NAMALWA (cell line): ENCODE measurements at regions not wholly inside any gene's neighbourhood (a gene's known extent, or its start where the extent isn't known, plus 50 kb on each side); places are given as distances from the start of the nearest gene placed in this dataset.
"Not testable (repeated sequence)": the region's sequence is repeated elsewhere in the genome, so short reads cannot be mapped to it uniquely, and the experiment has no call there.

Source experiments
- DNase-seq: peaks from one replicate; pipeline ENCODE4 v3.0.0-alpha.2; 2015; ENCODE audit warnings: low spot score

DNA sequence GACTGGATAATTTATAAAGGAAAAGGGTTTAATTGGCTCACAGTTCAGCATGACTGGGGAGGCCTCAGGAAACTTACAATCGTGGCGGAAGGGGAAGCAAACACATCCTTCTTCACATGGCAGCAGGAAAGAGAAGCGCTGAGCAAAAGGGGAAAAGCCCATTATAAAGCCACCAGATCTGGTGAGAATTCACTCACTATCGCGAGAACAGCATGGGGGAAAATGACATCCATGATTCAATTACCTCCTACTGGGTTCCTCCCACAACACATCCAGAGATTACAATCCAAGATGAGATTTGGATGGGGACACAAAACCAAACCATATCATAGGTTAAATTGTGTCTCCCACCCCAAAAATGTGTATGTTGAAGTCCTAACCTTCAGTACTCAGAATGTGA lies 491.7 kb downstream of the SETD4 start:
- DNase-seq: no peak

DNA sequence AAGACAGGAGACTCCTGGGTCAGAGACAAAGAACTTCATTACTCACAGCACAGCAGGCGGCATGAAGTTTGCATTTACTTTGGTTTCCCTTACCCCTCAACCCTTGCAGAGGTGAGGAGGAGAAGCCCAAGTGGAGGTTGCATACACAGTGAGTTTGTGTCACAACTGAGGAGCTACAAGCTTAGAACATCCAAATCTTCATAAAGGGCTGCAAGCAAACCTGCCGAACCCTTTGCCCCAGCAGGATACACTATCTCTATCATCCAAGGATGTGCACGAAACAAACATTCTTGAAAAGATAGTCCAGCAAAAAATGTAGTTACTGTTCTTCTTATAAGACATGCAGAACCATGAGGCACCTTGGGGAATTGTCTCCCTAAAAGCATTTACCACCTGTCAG lies 493.5 kb downstream of the SETD4 start:
- no peak for DNase-seq

DNA sequence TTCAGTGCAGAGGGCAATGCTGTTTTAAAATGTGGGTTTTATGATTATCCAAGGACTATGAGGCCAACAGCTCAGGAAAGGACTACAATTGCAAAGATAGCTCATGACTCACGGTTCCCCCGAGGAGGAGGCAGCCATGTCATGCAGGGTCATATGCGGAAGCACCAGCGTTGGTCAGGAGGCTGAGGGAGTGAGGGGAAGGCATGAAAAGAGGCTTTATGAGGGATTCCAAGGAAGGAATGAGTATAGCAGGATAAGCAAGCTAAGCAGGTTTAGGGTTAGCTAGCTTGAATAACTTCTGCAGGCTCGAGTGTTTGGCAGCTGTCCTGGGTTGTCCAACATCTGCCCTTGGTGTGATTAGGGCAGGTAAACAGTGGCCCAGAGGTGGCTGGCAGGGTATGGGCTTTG lies 495.1 kb downstream of the SETD4 start:
- DNase-seq: no peak

DNA sequence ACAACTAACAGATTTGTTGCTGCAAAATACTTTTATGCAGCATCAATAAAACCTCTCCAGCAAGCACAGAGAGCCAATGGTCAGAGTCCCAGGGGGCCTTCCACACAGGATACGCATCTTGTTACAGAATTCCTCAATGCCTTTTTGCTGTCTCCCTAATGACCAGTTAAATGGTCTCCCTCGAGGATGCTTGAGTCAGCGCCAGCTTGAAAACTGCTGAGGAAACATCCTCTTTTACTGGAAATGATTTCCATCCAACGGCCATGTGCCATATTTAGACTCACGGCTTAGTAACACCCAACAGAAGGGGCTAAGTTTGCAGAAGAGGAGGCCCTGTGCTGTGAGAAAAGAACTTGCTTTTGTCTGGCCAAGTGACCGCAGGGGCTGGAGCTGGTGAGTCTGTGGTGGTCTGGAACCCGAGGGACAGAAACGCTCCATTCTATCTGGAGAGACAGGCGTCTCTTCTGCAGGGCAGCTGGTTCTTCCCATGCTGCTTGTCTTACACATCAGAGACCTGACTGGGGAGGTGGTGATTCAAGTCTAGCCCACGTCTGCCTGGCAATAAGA lies 496.4 kb downstream of the SETD4 start:
- no peak for DNase-seq

DNA sequence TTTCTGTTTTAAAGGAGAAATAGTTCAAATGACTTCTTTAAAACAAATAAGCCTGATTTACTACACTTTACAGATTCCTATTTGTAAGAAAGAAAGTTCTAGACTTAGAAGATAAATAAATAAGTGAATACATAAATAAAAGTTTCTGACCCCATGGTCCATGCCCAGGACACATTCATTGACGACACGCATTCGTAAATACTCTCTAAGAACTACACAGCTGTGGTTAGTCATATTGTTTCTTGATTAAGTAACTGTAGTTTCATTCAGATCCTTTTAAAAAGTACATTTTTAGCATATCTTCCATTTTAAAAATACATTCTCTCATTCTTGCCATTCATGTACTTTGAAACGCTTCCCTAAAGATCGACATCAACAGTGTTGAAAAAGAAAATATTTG lies 497.4 kb downstream of the SETD4 start:
- DNase-seq: no peak

DNA sequence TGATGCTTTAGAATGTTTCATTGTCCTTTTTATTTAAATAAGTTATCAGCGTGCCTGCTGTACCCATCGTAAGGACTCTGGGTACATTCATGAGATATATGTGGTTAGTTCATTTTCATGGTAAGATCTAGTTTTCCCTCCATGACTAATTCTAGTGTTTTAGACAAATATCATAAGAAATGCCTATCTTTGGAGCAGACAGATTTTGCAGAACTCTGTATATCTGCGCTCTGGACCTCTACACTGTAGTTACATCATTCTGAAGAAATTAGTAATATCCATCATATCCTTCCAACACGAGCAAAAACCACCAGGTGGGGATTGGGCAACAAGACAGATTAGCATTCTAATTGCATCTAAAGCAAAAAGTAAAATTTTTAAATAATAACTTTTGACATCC lies 499.2 kb downstream of the SETD4 start:
- DNase-seq: no peak

DNA sequence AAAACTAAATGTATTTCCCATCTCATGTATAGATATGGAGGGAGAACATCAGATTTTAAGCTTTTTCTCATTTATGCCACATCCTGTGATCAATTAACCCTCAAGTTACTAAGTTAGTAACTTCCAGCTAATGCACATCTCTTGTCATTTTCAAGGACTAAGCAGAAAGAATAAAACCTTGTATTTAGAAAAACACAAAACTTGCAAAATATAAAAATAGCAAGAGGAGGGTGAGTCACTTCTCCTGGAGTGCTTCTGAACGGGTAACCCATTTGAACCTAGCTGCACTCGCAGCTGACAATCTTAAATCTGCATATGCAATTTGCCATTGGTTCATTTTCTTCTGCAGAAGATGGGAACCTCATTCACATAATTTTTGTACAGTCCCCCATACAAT lies 500.5 kb downstream of the SETD4 start:
- DNase-seq: no peak

DNA sequence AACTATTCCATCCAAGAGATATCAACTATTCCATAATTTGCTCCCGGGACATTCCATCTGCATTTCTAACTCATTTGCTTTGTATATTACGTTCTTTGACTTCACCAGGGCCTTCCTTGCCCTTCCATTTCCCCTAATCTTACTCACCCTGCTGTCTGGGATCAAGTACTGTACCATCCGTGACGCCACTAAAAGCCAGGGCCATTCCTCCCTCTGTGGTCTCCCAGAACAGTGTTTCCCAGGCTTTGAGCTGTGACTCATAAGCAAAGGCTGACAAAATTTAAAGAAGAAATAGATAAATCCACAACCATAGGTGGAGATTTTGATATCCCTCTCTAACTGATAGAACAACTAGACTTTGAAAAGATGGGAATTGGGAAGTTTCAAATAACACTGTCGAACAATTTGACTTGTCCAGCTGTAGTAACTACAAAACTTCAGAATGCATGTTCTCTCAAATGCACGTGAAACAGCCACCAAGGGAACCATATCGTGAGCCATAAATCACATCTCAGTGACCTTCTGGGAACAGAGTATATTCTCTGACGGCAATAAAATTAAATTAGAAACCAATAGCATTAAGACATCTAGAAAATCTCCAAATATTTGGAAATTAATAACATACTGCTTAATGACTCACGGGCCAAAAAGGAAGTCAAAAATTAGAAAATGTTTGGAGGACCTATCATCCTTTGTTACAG lies 501.0 kb downstream of the SETD4 start:
- no peak for DNase-seq

DNA sequence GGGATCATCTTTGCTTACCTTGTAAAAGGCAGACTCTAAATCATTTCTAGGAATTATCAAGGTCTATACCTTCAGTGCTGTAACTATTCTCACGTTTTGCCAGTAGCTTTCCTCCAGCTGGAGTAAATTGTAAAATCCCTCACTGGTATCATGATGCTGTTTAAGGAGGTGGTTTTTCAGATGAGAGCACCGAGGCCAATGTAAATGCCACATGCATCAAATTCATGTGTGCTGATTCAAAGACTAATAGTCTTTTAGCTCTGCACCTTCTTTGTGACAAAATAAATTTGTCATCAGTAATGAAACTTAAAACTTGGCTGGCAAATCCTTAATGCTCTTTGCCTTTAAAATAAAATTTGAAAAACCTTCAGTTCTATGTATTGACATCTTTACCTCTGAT lies 503.8 kb downstream of the SETD4 start:
- DNase-seq: no peak

DNA sequence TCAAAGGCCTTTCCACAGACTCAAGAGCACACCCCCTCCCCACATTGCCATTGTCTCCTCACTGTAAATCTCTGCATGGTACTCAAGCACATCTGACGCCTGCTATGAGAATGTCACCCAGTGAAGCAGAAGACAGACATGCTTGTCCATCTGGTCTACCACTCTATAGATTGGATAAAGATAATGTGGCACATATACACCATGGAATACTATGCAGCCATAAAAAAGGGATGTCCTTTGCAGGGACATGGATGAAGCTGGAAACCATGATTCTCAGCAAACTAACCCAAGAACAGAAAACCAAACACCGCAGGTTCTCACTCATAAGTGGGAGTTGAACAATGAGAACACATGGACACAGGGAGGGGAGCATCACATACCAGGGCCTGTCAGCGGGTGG lies 503.4 kb upstream of the RUNX1 start:
- not testable (repeated sequence) for DNase-seq

DNA sequence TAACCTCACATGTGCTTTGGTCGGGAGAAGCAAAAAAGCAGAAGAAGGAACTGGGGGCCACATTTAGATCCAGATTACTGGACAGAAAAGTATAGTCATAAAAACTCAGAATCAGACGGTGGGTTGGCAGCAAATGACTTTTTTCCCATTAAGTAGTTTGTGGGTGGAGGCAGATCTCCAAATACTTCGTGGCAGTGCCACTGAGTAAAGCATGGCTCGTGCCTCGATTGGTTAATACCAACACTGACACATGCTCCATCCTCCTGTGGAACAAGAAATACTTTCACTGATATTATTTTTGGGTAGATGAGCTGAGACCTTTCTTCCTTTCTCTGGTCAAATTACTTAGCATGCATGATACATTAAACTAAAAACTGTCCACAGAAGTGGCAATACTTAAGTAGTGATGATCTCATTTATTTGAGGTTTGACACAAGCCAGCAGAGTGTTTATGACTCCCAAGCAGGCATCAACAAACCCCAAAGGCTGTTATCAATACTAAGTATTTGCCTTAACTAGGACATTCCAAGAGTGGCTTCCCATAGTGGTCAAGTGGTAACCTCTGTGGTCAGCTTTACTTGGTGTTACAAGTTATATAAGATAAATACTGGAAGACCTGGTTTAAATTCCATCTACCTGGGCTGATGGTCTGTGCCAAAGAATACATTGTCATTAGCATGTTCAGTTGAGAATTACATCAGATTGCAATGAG lies 500.0 kb upstream of the RUNX1 start:
- no peak for DNase-seq

DNA sequence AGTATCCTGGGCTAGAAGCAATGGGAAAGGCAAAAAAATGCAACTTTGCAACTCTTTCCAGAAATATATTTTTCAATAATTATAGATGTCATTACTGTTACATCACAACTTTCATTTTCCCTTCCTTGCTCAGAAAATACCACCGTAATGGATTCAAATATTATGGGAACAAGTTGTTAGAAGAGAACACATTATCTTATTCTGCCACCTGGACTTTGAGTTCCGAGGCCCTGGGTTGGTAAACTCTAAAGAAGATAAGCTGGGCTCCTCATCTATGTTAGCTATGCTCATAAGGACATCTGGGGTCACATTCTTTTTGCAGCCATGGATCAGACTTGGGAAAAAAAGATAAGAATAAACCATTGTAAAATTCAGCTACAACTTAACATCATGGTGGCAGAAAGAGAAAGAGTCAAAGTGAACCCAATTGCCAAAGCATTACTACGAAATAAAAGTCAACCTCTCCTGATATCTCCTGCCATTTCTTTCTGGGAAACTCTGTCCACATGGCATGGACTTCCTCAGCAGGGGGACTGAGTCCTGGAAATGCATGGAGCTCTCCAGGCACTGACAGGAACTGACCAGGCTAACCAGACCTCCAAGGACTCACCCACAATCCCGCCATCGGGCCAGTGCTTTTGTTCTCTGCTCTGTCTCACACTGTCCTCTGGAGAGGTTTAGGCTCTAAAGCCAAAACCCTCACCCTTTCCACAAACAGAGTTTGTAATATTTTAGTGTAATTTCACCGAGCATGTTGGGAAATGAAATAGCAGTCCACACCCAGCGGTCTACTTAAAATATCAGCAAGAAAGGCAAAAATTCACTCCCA lies 499.1 kb upstream of the RUNX1 start:
- no peak for DNase-seq

DNA sequence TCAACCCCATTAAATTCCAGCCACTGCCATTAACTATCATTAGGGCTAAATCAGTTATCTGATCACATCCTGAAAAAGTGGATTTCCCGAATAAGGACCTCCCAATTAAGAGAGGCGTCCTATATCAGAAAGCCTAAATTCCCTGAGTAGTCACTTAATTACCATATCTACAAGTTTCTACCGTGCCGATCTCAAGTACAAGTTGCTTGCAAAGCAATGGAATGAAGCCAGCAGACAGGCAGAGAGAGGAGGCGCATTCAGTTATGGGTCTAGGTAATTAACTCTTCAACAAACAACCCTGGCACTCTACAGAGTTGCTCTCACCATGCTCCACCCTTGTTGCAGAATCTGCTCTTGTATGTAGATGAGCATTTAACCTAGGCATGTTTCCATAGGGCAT lies 494.6 kb upstream of the RUNX1 start:
- no peak for DNase-seq

DNA sequence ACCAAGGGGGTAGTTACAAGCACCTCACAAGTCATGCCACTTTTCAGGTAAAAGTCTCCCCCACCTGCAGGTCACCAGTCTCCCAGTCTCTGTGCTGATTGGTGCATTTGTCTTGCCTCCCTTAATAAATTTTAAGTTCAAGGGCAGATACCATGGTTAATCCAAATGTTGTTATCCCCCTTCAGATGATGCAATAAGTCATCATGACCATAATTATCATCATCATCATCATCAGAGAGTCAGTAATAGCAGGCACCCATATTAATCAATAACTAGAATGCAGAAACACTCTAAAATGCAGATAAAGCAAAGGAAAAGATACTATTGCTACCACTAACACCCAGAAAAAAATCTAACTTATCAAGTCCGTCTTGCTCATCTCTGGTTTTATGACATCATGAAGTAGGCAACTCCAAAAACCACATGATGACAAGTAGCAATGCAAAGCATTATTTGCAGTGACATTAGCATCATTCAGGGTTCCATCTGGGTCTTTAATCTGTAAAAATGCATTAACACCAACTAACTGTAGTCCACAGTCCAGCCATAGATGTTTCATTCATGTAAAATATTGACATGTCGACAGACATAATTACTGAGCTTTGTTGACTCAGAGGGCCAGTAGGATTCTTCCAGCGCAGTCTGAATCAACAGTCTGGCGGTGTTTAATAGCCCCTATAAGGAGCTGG lies 492.0 kb upstream of the RUNX1 start:
- DNase-seq: no peak

DNA sequence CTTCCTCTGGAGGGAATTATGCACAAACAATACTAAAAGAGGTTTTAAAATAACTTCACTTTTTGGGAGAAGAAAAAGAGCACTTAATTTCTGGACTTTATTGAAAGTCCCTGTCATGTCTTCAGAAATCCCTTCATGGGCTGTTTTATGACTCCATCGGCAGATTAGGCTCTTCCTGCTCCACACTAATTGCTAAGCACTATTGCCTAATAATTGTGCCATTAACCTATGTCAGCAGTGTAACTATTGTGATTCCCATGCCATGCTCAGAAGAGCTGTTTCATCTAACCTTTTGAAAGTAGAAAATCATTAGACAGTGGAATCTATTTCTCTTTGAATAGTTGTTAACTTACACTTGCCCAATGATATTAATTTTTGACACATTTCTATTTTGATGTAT lies 489.3 kb upstream of the RUNX1 start:
- no peak for DNase-seq

DNA sequence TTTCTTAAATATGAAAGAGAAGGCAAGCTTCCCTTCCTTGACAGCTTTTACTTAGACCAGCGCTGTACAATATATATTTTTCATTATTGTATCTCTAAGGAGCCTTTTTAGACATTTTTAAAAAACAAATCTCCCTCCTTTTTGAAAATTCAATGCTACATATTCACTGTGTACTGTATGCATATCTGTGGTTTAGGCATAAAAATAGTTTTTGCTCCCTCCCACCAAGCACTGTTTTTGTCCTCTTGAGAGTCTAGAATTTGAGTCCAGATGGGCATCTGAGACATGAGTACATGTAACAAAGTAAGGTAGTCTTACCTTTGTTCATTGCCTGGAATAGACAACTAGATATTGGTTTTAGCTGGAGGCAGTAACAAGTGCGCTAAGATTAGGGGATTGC lies 488.5 kb upstream of the RUNX1 start:
- DNase-seq: no peak

DNA sequence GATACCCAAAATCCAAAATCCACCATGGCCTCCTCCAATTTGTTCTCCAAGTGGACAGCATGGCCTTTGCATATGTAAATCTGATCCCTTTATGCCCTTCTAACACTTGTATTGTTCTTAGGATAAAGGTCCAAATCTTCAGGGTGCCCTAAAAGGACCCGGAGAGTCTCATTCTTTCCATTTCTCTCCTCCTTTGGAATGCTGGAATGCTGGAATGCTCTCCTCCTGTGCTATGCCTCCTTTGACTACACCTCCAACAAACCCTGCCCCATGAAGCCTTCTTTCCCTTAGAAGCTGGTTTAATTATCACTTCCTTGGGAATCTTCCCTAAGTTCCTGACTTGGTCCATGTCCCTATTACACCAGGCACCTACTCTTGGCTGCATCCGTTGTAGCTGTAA lies 484.8 kb upstream of the RUNX1 start:
- no peak for DNase-seq

DNA sequence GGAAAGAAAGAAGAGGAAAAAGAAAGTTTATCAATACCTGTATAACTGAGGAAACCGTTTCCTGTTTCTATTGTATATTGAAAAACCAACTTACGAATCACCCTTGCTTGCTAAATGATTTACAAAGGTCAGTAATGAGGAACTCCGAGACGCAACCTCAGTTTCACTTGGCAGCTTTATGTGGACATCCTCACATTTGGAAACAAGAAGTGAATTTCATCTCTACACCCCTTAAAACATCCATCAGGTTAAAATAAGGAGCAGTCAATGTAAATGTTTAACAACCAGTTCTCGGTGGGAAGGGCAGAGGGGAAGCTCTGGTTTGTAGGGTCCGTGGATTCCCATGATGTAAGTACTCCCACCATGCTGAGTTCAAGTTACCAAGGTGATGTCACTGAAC lies 481.7 kb upstream of the RUNX1 start:
- no peak for DNase-seq

DNA sequence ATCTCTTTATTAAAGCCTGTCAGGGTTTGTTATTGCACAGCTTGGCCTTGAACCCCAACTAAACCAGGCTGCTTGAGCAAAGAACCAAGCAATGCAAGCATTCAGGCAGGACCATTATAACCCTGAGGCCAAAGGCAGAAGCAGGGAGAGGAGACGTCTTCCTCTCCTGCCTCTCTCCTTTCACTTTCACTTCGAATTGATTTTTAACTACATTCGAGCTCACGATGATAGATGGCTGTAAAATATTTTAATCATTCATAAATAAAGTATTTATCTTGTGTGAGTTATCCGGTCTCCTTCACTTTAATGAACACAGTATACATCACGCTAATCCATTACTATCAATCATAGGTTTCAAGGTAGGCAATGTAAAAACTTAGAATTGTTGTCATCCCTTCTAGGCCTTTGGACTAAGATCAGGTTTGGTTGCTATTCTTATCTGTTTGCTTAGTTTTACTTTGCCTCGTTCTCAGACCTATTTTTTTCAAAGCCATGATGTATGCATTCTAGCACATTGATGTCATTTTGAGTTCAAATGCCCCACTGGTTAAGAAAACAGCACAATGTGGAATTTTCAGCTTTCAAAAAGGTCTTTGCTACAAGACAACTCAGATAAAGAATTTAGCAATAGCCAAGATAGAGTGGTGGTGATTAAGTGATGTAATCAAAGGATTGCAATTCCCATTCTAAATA lies 480.2 kb upstream of the RUNX1 start:
- DNase-seq: peak; percentile 26

DNA sequence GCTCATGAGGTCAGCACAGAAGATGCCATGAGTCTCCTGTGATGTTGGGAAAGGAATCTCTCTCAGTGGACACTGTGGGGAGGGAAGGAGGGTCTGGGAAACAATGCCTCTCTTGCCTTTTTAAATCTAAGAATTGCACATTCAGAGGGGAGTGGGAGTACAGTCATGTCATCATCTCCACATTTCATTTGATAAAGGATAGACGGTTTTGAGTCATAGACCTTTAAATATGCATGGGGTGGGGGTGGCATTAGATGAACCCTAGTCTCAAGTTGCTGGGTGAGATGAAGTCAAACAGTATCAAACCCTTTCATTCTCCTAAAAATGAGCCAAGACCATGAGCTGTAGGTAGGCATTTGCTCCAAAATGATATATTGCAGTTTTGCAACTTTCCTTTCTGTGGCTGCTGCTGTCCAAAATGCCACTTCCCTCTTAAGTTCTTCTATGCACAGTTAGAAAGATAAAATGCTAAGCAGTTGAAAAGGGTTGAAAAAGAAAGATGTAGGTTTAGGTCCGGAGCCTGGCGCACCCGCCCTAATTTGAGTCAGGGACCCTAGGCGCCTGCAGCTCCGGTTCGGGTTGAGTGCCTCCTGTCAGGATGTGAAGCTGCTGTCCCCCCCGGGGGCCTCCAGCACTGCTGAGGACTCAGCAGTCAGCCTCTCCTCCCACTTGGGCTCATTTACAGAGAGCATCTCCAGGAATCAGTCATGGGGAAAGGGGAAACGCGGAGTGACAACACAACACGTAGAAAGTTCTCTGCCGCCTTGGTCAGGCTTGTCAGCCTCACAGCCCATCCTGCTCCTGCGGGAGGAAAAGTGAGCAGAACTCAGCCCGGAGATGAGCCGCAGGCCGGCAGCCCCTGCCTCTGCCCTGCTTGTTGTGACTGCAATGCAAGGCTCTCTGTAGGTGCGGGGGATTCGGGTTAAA lies 479.3 kb upstream of the RUNX1 start:
- DNase-seq: peak; percentile 20
